HCT116 (cell line): ENCODE measurements at regions not wholly inside any gene's neighbourhood (a gene's known extent, or its start where the extent isn't known, plus 50 kb on each side); places are given as distances from the start of the nearest gene placed in this dataset.

ENCODE experiments used
- ATAC-seq: fragments of 200-7000 bp; cut with Tn5 transposase; 2 replicates; pipeline ENCODE4 v1.9.1; 2020; ENCODE audit warnings: mild to moderate bottlenecking, moderate library complexity
- BruUV-seq: library from RNA; stranded (reverse); fragments of 400-500 nt; replicated peaks from 2 replicates; lab custom pipeline; 2021; lab: Mats Ljungman, UMichigan
- CTCF ChIA-PET: fragments of 300-600 bp; sonication (Branson Sonifier 250); formaldehyde crosslinking; loops from one replicate; lab custom pipeline; 2021; ENCODE audit warnings: antibody characterized with exemption; lab: Charles Lee
- POLR2A ChIA-PET: fragments of 300-600, 350-600 bp; sonication (Branson Sonifier 250); formaldehyde crosslinking; loops from one replicate; lab custom pipeline; 2021; ENCODE audit warnings: antibody characterized with exemption; lab: Charles Lee
- RAD21 ChIA-PET, 2 experiments: fragments of 300-600 bp; sonication (Branson Sonifier 250); formaldehyde crosslinking; loops; one replicate each; lab custom pipeline; 2023; ENCODE audit warnings: low total read pairs in 2 of 2; ENCODE audit not compliant: uncharacterized antibody in 2 of 2, unreplicated experiment in 2 of 2, low non-redundant PET in 1 of 2; lab: Charles Lee
- DNase-seq: peaks from one replicate; pipeline ENCODE4 v3.0.0-alpha.2; 2010; ENCODE audit warnings: low read depth, low spot score
- H2AFZ ChIP-seq: fragments of 200-600 bp; shearing (Covaris generic), sonication (generic); 2 replicates; pipeline ENCODE4 v1.6.1; 2017; ENCODE audit warnings: low read depth, mixed run types, mixed read lengths, antibody characterized with exemption, low read length; ENCODE audit not compliant: poor library complexity, severe bottlenecking
- H3K27ac ChIP-seq: 2 replicates; pipeline ENCODE4 v1.5.1; 2012; ENCODE audit warnings: low read depth, low read length
- H3K27me3 ChIP-seq: fragments of 200-600 bp; sonication (generic); 2 replicates; pipeline ENCODE4 v1.6.1; 2016; ENCODE audit warnings: mixed run types, low read length, mixed read lengths; ENCODE audit not compliant: insufficient read depth
- H3K36me3 ChIP-seq, 2 experiments: fragments of 200-500 bp in 1 of 2; fragments of 200-600 bp in 1 of 2; sonication (Bioruptor generic) in 1 of 2; sonication (generic) in 1 of 2; 2 replicates each; pipeline versions ENCODE4 v1.5.1 to v1.6.1; 2014 to 2016; ENCODE audit warnings: low read length in 2 of 2, inconsistent platforms in 1 of 2, mixed read lengths in 1 of 2, mixed run types in 1 of 2; ENCODE audit not compliant: insufficient read depth in 2 of 2, control insufficient read depth in 1 of 2
- H3K4me1 ChIP-seq, 2 experiments: fragments of 200-600 bp in 1 of 2; sonication (generic) in 1 of 2; 2 replicates each; pipeline versions ENCODE4 v1.5.1 to v1.6.1; 2012 to 2017; ENCODE audit warnings: low read length in 2 of 2, inconsistent platforms in 1 of 2, mild to moderate bottlenecking in 1 of 2, mixed read lengths in 1 of 2, mixed run types in 1 of 2, moderate library complexity in 1 of 2; ENCODE audit not compliant: insufficient read depth in 2 of 2, control insufficient read depth in 1 of 2
- H3K4me2 ChIP-seq: fragments of 200-600 bp; sonication (generic); 2 replicates; pipeline ENCODE4 v1.6.1; 2017; ENCODE audit warnings: mixed run types, low read length, mixed read lengths
- H3K4me3 ChIP-seq, 2 experiments: fragments of 200-600 bp in 1 of 2; sonication (generic) in 1 of 2; replicated peaks in 1 of 2; 2 replicates each; pipeline ENCODE4 v1.5.1; 2011 to 2016; ENCODE audit warnings: low read length in 2 of 2, control low read depth in 1 of 2, low read depth in 1 of 2, mild to moderate bottlenecking in 1 of 2, mixed read lengths in 1 of 2, mixed run types in 1 of 2
- H3K79me2 ChIP-seq: fragments of 200-600 bp; sonication (generic); 2 replicates; pipeline ENCODE4 v1.6.1; 2017; ENCODE audit warnings: mild to moderate bottlenecking, mixed run types, low read length, moderate library complexity, mixed read lengths; ENCODE audit not compliant: insufficient read depth
- H3K9ac ChIP-seq: fragments of 200-600 bp; sonication (generic); 2 replicates; pipeline ENCODE4 v1.6.1; 2016; ENCODE audit warnings: low read length, mixed read lengths
- H3K9me2 ChIP-seq: fragments of 200-600 bp; sonication (generic), shearing (Covaris generic); 2 replicates; pipeline ENCODE4 v1.6.1; 2017; ENCODE audit warnings: mixed run types, mild to moderate bottlenecking, moderate library complexity; ENCODE audit not compliant: insufficient read depth
- H3K9me3 ChIP-seq, 2 experiments: fragments of 200-500 bp in 1 of 2; fragments of 200-600 bp in 1 of 2; sonication (Bioruptor generic) in 1 of 2; sonication (generic) in 1 of 2; 2 replicates each; pipeline ENCODE4 v1.6.1; 2014 to 2017; ENCODE audit warnings: low read length in 2 of 2, mixed read lengths in 2 of 2, inconsistent platforms in 1 of 2, low read depth in 1 of 2, mild to moderate bottlenecking in 1 of 2, mixed run types in 1 of 2, moderate library complexity in 1 of 2; ENCODE audit not compliant: control insufficient read depth in 1 of 2, insufficient read depth in 1 of 2
- H4K20me1 ChIP-seq: fragments of 200-600 bp; sonication (generic), shearing (Covaris generic); 2 replicates; pipeline ENCODE4 v1.6.1; 2017; ENCODE audit warnings: mixed run types, mild to moderate bottlenecking, moderate library complexity; ENCODE audit not compliant: insufficient read depth
- CBX3 ChIP-seq: IDR thresholded peaks from 2 replicates; pipeline ENCODE4 v1.6.1; 2012; ENCODE audit warnings: low read depth
- FOSL1 ChIP-seq: IDR thresholded peaks from 2 replicates; pipeline ENCODE4 v1.6.1; 2012; ENCODE audit warnings: low read depth
- POLR2A ChIP-seq: IDR thresholded peaks from 2 replicates; pipeline ENCODE4 v1.7.0; 2011; ENCODE audit warnings: borderline replicate concordance; ENCODE audit not compliant: insufficient read depth, insufficient read length; ENCODE audit errors: extremely low read depth
- ZFX ChIP-seq: fragments of 450-650 bp; IDR thresholded peaks from 2 replicates; pipeline ENCODE4 v1.6.1; 2017
- intact Hi-C: fragments of 100-400 bp; cut with micrococcal nuclease; formaldehyde crosslinking; loops from 2 replicates; pipeline ENCODE4 v1.10.0; 2022

- no TSS peak for BruUV-seq
Measured at GRCh38 chr20:46838011-46838410, 56.6 kb upstream of the EYA2 start.

GRCh38 chr20:46840054-46840729 is 54.5 kb upstream of the EYA2 start:
- no peaks in the 10 kb centered on the region for H3K27me3 ChIP-seq
- no peak overlapping the region for H2AFZ ChIP-seq
- ATAC-seq: no peak
- intact Hi-C loops: no loop called here
- H3K79me2 ChIP-seq: no peaks in the 10 kb centered on the region
- H4K20me1 ChIP-seq: no peaks in the 10 kb centered on the region
- no peak overlapping the region for H3K9ac ChIP-seq
- TF ChIP-seq POLR2A: no peak
- TF ChIP-seq ZFX: no peak
- TF ChIP-seq, all 23 proteins: peak for 0
- Histone ChIP-seq H3K4me2 (no peak overlapping the region), H3K9me3 (no peaks in the 10 kb centered on the region), H3K36me3 (no peaks in the 10 kb centered on the region), H3K27ac (no peak overlapping the region), H3K4me3 (no peak overlapping the region), H3K4me1 (peaks cover 0 to 7% of the 10 kb centered on the region in 2 experiments; a peak in 2 of 4 replicates), H3K9me2 (no peaks in the 10 kb centered on the region)
- ChIA-PET CTCF (no interaction called here), RAD21 (no interaction called here), POLR2A (no interaction called here)
- DNase-seq: no peak
- BruUV-seq: no TSS peak

More at GRCh38 chr20:46838011-46838410, 56.6 kb upstream of the EYA2 start:
- POLR2A ChIA-PET: no interaction called here
- H3K36me3 ChIP-seq: no peaks in the 10 kb centered on the region
- no peak overlapping the region for H3K4me2 ChIP-seq
- H3K27ac ChIP-seq: no peak overlapping the region
- RAD21 ChIA-PET: no interaction called here
- H2AFZ ChIP-seq: no peak overlapping the region
- no peaks in the 10 kb centered on the region for H4K20me1 ChIP-seq
- no peaks in the 10 kb centered on the region for H3K9me3 ChIP-seq
- intact Hi-C loops: no loop called here
- H3K4me3 ChIP-seq: no peak overlapping the region
- no peak overlapping the region for H3K9ac ChIP-seq
- CTCF ChIA-PET: no interaction called here
- DNase-seq: no peak
- H3K27me3 ChIP-seq: no peaks in the 10 kb centered on the region
- no peaks in the 10 kb centered on the region for H3K79me2 ChIP-seq
- TF ChIP-seq POLR2A (no peak), CBX3 (no peak), FOSL1 (no peak)
- TF ChIP-seq, all 23 proteins: peak for 0
- ATAC-seq: peak; percentile 61; the same call in 1 of the 2 replicates
- peaks cover 0 to 7% of the 10 kb centered on the region in 2 experiments; a peak in 2 of 4 replicates for H3K4me1 ChIP-seq
- H3K9me2 ChIP-seq: no peaks in the 10 kb centered on the region
